ENCODE measurements at regions not wholly inside any gene's neighbourhood (a gene's known extent, or its start where the extent isn't known, plus 50 kb on each side); places are given as distances from the start of the nearest gene placed in this dataset.

DNA sequence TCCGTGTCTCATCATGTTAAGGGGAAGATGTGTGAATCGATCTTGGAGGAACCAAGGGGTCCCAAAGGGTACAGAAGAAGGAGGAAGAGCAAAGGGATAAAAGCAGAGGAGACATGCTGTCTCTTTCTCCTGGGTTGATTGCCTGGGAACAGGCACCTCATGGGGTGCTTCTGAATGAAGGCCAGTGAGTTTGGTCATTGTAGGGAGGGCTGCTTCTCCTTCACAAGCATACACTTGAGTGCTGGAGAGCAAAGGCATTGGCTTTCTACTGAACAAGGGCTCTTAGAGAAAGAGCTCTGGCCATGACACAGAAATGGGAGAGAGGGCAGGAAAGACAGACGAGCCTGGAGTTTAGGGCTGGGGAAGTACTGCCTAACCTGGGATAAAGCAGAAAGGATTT, 146.7 kb upstream of the NPY start:
- no peak for TF ChIP-seq POLR2A (IDR thresholded peaks at IDR 0.05)
- TF ChIP-seq, protein P1, sequence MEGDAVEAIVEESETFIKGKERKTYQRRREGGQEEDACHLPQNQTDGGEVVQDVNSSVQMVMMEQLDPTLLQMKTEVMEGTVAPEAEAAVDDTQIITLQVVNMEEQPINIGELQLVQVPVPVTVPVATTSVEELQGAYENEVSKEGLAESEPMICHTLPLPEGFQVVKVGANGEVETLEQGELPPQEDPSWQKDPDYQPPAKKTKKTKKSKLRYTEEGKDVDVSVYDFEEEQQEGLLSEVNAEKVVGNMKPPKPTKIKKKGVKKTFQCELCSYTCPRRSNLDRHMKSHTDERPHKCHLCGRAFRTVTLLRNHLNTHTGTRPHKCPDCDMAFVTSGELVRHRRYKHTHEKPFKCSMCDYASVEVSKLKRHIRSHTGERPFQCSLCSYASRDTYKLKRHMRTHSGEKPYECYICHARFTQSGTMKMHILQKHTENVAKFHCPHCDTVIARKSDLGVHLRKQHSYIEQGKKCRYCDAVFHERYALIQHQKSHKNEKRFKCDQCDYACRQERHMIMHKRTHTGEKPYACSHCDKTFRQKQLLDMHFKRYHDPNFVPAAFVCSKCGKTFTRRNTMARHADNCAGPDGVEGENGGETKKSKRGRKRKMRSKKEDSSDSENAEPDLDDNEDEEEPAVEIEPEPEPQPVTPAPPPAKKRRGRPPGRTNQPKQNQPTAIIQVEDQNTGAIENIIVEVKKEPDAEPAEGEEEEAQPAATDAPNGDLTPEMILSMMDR (IDR thresholded peaks at IDR 0.05): no peak
